Calu3 (cell line): ENCODE measurements at regions not wholly inside any gene's neighbourhood (a gene's known extent, or its start where the extent isn't known, plus 50 kb on each side); places are given as distances from the start of the nearest gene placed in this dataset.

Experiments used
- BruUV-seq: library from RNA; stranded (reverse); fragments of 400-500 nt; replicated peaks from 2 replicates; lab custom pipeline; 2021; lab: Mats Ljungman, UMichigan
- CTCF ChIA-PET: fragments of 300-600 bp; sonication (Branson Sonifier 250); formaldehyde crosslinking; loops from one replicate; lab custom pipeline; 2022; ENCODE audit warnings: antibody characterized with exemption; lab: Charles Lee
- DNase-seq: peaks from one replicate; pipeline ENCODE4 v3.0.0; 2022
- H3K27ac Mint-ChIP-seq: one replicate; pipeline ENCODE4 v1.8.0; 2022; ENCODE audit warnings: mixed read lengths; ENCODE audit not compliant: unreplicated experiment
- H3K27me3 Mint-ChIP-seq: one replicate; pipeline ENCODE4 v1.8.0; 2022; ENCODE audit warnings: mixed read lengths; ENCODE audit not compliant: unreplicated experiment
- H3K36me3 Mint-ChIP-seq: one replicate; pipeline ENCODE4 v1.8.0; 2022; ENCODE audit warnings: mild to moderate bottlenecking, moderate library complexity, mixed read lengths; ENCODE audit not compliant: insufficient read depth, unreplicated experiment
- H3K4me1 Mint-ChIP-seq: one replicate; pipeline ENCODE4 v1.8.0; 2022; ENCODE audit warnings: mild to moderate bottlenecking, low read depth, mixed read lengths; ENCODE audit not compliant: unreplicated experiment
- H3K4me3 Mint-ChIP-seq: one replicate; pipeline ENCODE4 v1.8.0; 2022; ENCODE audit warnings: mild to moderate bottlenecking, low read depth, moderate library complexity, mixed read lengths; ENCODE audit not compliant: unreplicated experiment
- H3K9me3 Mint-ChIP-seq: one replicate; pipeline ENCODE4 v1.8.0; 2022; ENCODE audit warnings: low read depth, mixed read lengths; ENCODE audit not compliant: unreplicated experiment
- intact Hi-C: fragments of 100-400 bp; cut with micrococcal nuclease; formaldehyde crosslinking; loops from one replicate; pipeline ENCODE4 v1.10.0; 2022; ENCODE audit not compliant: unreplicated experiment
- TF ChIP-seq, protein P1 (sequence below): fragments of 200-600 bp; IDR thresholded peaks from one replicate; pipeline ENCODE4 v1.8.0; 2022; ENCODE audit warnings: antibody characterized with exemption; ENCODE audit not compliant: unreplicated experiment

DNA sequence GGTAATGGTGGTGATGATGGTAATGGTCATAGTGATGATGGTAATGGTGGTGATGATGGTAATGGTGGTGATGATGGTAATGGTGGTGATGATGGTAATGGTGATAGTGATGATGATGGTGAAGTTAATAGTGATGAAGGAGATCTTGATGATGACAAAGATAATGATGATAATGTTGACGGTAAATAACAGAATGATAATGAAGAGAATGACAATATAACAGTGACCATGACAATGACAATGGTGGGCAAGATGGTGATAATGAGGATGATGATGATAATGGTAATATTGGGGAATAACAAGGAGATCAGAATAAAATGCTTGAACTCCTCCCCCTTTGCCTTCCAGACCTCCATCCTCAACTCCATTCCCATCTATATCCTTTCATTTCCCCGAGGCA, 233.3 kb upstream of the SFSWAP start:
- H3K27me3 Mint-ChIP-seq, result peaks cover 38% of the 10 kb centered on the region
- no TSS peak for BruUV-seq
- TF ChIP-seq, protein P1, sequence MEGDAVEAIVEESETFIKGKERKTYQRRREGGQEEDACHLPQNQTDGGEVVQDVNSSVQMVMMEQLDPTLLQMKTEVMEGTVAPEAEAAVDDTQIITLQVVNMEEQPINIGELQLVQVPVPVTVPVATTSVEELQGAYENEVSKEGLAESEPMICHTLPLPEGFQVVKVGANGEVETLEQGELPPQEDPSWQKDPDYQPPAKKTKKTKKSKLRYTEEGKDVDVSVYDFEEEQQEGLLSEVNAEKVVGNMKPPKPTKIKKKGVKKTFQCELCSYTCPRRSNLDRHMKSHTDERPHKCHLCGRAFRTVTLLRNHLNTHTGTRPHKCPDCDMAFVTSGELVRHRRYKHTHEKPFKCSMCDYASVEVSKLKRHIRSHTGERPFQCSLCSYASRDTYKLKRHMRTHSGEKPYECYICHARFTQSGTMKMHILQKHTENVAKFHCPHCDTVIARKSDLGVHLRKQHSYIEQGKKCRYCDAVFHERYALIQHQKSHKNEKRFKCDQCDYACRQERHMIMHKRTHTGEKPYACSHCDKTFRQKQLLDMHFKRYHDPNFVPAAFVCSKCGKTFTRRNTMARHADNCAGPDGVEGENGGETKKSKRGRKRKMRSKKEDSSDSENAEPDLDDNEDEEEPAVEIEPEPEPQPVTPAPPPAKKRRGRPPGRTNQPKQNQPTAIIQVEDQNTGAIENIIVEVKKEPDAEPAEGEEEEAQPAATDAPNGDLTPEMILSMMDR, result no peak
- intact Hi-C loops, result no loop called here
- CTCF ChIA-PET, result no interaction called here
- no peak overlapping the region for H3K27ac Mint-ChIP-seq
- H3K9me3 Mint-ChIP-seq, result no peaks in the 10 kb centered on the region
- no peaks in the 10 kb centered on the region for H3K4me1 Mint-ChIP-seq
- DNase-seq, result no peak
- no peaks in the 10 kb centered on the region for H3K36me3 Mint-ChIP-seq
- no peak overlapping the region for H3K4me3 Mint-ChIP-seq

DNA sequence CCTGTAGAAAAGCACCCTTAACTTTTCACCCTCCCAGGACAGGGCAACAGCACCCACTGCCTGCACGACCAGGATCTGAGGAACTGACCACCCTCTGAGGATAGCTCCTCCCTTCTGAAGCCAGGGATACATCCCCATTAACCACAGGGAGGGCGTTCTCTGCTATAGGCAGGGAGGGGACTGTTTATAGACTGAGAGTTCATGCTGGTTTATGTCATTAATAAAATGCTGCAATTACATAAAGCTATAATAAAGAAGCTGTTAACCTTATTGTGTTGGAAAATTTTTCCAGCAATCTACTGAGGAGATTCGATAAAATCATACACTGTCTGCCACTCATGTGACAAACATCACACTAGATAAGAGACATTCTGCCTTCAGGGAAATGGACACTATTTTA, 232.4 kb upstream of the SFSWAP start:
- no peaks in the 10 kb centered on the region for H3K36me3 Mint-ChIP-seq
- intact Hi-C loops, result no loop called here
- BruUV-seq, result no TSS peak
- TF ChIP-seq, protein P1, result no peak
- no peak overlapping the region for H3K4me3 Mint-ChIP-seq
- CTCF ChIA-PET, result no interaction called here
- H3K4me1 Mint-ChIP-seq, result no peaks in the 10 kb centered on the region
- no peaks in the 10 kb centered on the region for H3K9me3 Mint-ChIP-seq
- peaks cover 38% of the 10 kb centered on the region for H3K27me3 Mint-ChIP-seq
- no peak for DNase-seq
- no peak overlapping the region for H3K27ac Mint-ChIP-seq

DNA sequence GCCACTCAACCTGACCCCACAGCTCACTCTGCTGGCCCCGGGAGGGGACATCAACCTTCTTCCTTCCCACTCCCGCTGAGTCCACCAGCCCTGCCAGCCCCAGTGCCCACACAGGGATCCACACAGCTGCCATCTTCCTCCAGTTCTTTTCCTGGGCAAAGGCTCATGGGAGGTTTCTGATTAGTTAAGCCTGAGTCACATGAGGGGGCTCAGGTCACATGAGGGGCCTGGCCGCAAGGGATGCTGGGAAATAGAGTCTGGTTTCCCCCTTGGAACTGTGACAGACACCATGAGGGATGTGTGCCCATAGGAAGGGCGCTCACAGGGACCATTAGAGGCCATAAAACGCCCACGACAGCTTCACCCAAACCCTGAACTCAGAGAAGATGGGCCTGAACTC, 228.7 kb upstream of the SFSWAP start:
- TF ChIP-seq, protein P1, result no peak
- H3K27ac Mint-ChIP-seq, result no peak overlapping the region
- no peak overlapping the region for H3K4me3 Mint-ChIP-seq
- no peaks in the 10 kb centered on the region for H3K4me1 Mint-ChIP-seq
- no peaks in the 10 kb centered on the region for H3K36me3 Mint-ChIP-seq
- CTCF ChIA-PET, result no interaction called here
- H3K27me3 Mint-ChIP-seq, result peaks cover 68% of the 10 kb centered on the region
- intact Hi-C loops, result no loop called here
- H3K9me3 Mint-ChIP-seq, result no peaks in the 10 kb centered on the region
- BruUV-seq, result no TSS peak
- DNase-seq, result no peak

DNA sequence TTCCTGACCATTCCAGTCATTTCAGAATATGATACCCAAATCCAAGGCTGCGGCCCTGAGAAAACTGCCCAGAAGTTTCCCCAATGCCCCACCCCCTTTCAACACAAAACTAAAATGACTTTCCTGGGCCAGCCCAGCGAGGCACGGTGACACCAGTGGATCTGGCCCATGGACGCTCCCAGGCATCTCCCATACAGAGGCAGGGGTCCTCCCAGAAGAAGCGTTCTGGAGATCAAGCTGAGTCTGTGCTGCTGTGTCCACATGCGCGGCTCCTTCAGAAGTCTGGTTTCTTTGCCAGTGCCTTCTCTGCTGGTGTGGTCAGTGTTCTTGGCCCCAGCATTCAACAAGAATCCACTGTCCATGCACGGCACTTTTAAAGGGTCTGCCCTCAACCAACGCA, 228.2 kb upstream of the SFSWAP start:
- CTCF ChIA-PET, result no interaction called here
- BruUV-seq, result no TSS peak

More for the DNA sequence above, 228.2 kb upstream of the SFSWAP start:
- no peaks in the 10 kb centered on the region for H3K36me3 Mint-ChIP-seq
- TF ChIP-seq, protein P1, result no peak
- no peak overlapping the region for H3K4me3 Mint-ChIP-seq
- H3K9me3 Mint-ChIP-seq, result no peaks in the 10 kb centered on the region
- H3K27me3 Mint-ChIP-seq, result peaks cover 72% of the 10 kb centered on the region
- intact Hi-C loops, result no loop called here
- DNase-seq, result no peak
- H3K4me1 Mint-ChIP-seq, result no peaks in the 10 kb centered on the region
- no peak overlapping the region for H3K27ac Mint-ChIP-seq
